ENCODE measurements at regions not wholly inside any gene's neighbourhood (a gene's known extent, or its start where the extent isn't known, plus 50 kb on each side); places are given as distances from the start of the nearest gene placed in this dataset.
"Not testable (repeated sequence)": the region's sequence is repeated elsewhere in the genome, so short reads cannot be mapped to it uniquely, and the experiment has no call there.

- no peak for DNase-seq
Observed at GRCh38 chr12:73221836-73222235, 949.7 kb downstream of the TRHDE start.

- DNase-seq = no peak
Observed at GRCh38 chr12:73225371-73225937, 953.3 kb downstream of the TRHDE start.

DNA sequence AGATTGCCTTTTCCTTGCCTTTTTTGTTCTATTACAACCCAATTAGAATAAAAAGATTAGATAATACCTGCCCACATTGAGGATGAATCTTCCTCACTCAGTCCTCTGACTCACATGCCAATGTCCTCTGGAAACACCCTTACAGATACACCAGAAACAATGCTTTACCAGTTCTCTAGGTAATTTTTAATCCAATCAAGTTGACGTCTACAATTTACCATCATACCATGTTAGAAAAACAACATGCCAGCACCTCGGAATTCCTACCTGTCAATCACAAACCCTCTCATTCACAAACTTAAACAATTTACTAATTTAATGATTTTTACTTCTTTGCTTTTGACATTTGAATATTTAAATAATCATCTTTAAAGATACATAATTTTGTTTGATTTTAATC lies 953.8 kb downstream of the TRHDE start:
- DNase-seq = no peak

DNA sequence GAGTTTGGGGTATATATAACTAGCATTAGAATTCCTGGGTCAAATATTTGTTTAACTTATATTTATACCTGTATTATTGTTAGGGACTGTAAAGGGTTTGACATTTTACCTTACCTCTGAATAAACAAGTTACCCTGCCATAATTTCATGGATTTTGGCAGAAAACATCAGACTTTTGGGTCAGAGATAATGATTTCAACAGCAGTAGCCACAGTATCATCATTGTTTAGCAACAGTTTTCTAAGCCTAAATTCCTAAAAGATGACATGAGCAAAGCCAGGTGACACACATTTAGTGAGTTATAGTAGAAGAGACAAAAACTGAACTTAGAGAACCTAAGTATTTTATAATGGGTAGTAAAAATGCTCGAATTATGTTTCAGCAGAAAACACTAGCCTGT lies 954.4 kb downstream of the TRHDE start:
- no peak for DNase-seq

GRCh38 chr12:73228828-73229227 lies 956.7 kb downstream of the TRHDE start:
- DNase-seq = not testable (repeated sequence)

- DNase-seq = no peak
Observed at GRCh38 chr12:73235387-73235786, 963.2 kb downstream of the TRHDE start.

DNA sequence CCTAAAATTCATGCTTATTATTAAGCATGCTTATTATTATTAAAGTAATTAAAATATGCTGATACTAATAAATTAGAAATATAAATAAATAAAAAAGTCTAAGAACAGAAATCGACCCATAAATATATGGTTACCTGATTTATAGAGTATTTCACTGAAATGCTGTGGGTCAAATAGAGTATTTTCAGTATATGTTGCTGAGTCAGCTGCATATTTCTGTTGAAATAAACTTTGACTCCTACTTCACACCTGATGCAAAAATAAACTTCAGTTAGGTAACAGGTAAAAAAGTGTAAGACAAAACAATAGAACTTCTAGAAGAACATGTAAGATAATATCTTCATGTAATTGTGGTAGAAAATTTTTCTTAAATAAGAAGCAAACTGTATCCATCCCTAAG lies 967.9 kb downstream of the TRHDE start:
- DNase-seq = no peak

- DNase-seq = no peak
Observed at GRCh38 chr12:73262788-73263381, 990.7 kb downstream of the TRHDE start.

DNA sequence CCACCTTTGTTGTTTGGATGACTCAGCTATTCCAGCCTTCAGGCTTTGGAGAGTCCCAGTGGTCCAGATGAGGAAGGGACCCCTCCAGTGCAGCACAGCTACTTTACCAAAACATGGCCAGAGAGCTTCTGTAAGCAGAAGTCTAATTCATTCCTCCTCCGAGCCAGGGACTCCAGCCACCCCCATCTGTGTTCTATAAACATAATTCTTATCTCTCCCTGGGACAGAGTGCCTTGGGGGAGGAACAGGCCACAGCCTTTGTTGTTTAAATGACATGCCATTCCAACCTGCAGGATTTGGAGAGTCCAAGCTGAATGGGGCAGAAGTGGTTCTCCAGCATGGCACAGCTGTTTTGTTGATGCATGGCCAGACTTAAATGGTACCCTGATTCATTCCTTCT lies 994.0 kb downstream of the TRHDE start:
- no peak for DNase-seq

- DNase-seq = no peak
Observed at GRCh38 chr12:73274976-73275375, 1002.8 kb downstream of the TRHDE start.

DNA sequence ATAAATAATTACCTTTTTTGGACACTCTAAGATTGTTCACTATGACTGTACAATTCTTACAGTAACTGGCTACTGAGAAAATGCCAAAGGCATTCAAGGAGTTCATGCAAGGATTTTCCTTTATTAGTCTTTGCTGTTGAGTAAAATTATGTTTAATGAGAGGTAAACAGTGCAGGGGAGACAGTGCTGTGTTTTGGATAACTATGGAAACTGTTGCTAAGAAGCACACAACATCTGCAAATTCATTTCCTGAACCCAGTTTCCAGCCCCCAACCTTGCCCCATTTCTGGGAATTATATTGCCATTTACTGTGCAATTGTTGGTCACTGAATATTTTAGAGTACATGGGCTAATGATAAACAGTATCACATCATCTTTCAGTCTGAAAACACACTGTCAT lies 1005.8 kb downstream of the TRHDE start:
- DNase-seq = no peak

DNA sequence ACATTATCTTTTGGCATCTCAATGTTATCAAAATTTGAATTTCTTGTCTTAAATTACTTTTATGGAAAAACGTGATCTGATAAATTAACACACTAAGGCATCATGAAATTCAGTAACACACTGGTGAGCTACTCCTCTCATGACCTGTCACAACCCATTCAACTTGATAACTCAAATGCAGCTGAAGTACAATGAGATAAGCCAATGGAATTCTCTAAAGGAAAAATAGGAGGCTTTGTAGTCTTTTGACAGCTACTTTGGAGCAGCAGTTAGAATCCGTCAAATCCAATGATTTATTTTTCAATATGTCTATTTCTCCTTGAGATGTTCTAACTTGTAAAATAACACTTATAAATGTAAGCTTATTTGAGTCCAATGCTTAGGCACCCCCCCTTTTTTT lies 1029.4 kb downstream of the TRHDE start:
- DNase-seq = no peak

GRCh38 chr12:73307260-73307659 lies 1035.1 kb downstream of the TRHDE start:
- DNase-seq = no peak

GRCh38 chr12:73308079-73308478 lies 1035.9 kb downstream of the TRHDE start:
- no peak for DNase-seq

DNA sequence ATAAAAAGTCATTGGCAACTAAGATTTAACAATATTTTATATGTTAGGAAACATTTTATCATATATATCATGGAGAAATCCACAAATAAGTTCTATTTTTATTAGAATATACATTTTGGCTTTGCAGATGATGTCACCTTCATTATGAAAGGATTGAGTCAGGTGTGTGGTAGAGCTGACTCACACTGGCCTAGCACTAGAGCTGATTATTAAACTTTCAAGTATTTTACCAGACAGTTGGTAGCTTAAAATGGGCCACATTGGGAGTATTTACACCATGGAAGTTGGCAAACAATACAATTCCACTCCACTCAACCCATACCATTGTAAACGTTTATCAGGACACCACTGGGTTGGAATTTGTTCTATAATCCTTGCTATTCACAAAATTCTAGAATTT lies 1036.6 kb downstream of the TRHDE start:
- no peak for DNase-seq

GRCh38 chr12:73321319-73321718 lies 1049.1 kb downstream of the TRHDE start:
- DNase-seq = no peak

GRCh38 chr12:73321776-73322175 lies 1049.6 kb downstream of the TRHDE start:
- DNase-seq = no peak

DNA sequence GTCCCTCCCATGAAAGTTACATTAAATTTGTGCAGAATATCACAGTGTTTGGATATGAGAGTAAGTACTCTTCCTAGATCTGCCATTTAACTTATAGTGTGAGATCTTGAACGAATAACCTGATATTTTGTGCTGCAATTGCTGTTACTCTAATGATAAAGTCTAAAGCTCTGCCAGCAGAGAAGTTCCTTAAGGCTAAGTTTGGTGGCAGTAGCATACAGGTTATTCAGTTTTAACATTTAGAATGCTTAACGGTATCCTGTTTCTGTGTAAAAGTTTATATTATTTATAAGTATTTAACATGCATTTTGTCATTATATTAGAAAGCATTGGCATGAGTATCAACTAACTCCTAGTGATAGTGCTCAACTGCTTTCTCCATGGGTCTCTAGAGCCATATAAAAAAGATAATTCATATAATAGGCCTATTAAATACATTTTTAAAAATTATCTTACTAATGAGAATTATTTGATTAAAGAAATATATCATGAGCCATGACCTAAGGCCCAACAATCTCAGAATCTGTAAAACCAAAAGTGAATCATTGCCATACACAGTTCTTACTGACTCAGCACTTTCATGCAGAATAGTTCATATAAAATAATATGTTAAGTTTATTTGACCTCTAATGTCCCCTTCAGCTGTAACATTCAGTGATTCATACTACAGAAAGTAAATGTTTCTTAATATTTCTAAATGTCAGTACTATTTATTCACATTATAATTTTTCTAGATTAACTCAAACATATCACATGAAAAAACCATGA lies 1058.6 kb downstream of the TRHDE start:
- no peak for DNase-seq

DNA sequence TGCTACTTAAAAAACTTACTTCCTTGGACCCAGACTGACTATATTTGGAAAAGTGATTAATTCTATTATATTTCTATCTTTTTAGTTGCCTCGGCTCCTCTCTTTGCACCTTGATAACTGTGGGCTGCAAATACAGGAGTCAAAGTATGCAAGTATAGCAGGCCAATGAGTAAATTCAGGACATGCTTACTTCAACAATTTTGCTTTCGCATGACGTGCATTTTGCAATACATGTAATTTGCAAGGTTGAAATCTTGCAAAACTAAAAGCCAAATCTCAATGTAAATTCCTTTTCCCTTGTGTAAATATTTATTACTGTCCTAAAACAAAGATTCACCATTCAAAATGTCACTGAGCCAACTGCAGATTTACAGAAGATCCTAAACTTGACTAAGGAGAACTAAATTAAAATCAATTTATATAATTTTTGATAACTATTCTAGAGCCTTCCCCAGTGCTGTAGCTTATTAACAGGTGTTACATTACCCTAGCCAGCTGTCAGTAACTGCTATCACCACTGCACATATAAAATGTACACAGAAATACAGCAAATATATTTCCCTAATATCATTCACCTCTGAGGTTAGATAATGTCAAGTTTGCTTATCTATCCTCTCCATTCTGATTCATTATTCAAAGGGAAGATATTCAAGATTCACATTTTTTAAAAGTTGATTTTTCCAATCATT lies 1069.5 kb downstream of the TRHDE start:
- no peak for DNase-seq

DNA sequence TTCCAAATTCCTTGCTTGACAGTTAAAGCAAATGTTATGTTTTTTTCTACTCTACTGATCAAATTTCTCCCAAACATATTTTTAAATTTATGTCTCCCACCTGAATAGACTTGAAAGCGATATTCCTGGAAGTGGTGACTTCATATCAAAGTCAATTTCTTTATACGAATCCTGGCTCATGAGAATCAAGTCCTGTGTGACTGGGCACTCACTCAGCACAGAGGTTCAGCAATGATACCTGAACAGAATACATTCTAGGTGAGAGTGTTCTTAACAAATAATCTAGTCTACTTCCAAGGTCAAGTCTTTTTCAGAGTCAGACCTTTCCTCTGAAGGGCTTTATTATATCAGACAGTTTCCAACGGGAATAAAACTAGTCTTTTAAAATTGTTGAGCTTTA lies 1070.6 kb downstream of the TRHDE start:
- no peak for DNase-seq

DNA sequence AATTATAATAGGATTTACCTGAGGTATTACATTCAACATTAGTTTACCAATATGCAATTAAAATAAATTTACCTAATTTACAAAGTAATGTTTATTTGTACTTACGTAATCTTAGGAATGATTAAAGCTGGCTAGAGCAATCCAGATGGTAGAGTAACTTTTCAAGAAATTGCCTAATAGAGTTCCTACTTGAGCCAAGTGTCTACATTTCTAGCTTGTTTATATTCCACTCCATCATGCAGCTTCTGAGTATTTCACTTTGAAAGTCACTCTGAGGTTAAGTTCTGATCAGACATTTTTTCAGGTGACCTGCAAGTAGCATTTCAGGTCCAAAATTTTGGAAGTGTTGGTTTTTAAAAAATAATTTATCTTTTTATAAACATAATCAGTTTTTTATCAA lies 1080.7 kb downstream of the TRHDE start:
- no peak for DNase-seq

DNA sequence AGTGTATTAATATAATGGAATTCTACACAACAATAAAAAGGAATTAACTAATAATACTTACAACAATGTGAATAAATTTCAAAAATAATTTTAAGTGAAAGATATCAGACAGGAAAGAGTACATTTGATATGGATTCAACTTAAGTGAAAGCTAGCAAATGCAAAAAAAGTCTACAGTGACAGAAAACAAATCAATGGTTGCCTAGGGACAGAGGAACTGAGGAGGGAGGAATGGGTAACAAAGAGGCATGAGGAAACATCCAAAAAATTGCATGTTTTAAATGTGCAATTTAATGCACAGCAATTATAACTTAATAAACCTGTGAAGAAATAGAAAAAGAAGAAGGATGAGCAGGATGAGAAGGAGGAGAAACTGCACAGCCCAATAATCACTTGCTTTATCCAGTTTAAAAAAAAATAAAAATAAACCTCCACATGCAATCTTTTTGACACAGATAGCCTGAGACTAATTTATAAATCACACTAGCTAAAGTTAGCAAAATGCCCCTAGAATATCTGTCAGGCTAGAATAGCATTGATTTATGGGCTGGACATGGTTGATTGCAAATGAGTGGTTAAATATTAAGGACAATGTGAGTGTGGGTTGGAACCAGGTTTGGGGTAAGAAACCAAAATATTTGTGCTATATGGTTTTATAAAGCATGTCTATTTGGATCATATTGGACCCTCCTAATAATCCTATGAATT lies 1089.1 kb downstream of the TRHDE start:
- DNase-seq = no peak

DNA sequence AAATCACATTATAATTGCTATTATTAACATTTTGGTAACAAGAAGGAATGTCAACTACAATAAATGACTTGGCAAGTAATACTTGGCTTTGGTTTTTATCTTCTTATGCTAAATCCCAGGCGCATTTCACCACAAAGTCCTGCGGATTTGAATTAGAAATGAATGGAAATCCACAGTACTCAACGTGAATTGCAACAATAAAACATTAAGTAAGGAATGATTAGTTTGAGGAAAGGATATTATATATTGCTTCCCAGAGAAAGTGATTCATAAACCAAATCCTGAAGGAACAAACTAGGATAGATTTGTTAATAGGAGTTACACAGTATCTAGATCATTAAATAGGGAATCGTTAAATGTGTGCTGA lies 1089.7 kb downstream of the TRHDE start:
- no peak for DNase-seq
